Neural progenitor cell (in vitro differentiated cells): ENCODE measurements at regions not wholly inside any gene's neighbourhood (a gene's known extent, or its start where the extent isn't known, plus 50 kb on each side); places are given as distances from the start of the nearest gene placed in this dataset.
"Not testable (repeated sequence)": the region's sequence is repeated elsewhere in the genome, so short reads cannot be mapped to it uniquely, and the experiment has no call there.

Experiments
- CTCF ChIP-seq: fragments of 200-600 bp; sonication (generic); IDR thresholded peaks from 2 replicates; pipeline ENCODE4 v1.5.1; 2017; ENCODE audit warnings: antibody characterized with exemption, mild to moderate bottlenecking
- EZH2 ChIP-seq: fragments of 200-600 bp; sonication (generic); IDR thresholded peaks from 2 replicates; pipeline ENCODE4 v1.6.1; 2017; ENCODE audit warnings: antibody characterized with exemption, mild to moderate bottlenecking, moderate library complexity

GRCh38 chr5:34331928-34332454 is 289.0 kb upstream of the C1QTNF3 start:
- not testable (repeated sequence) for TF ChIP-seq CTCF, EZH2
